Endothelial cell of umbilical vein (primary cell): ENCODE measurements at regions not wholly inside any gene's neighbourhood (a gene's known extent, or its start where the extent isn't known, plus 50 kb on each side); places are given as distances from the start of the nearest gene placed in this dataset.

Source experiments
- BruUV-seq: library from RNA; stranded (reverse); fragments of 400-500 nt; replicated peaks from 2 replicates; lab custom pipeline; 2021; lab: Mats Ljungman, UMichigan
- CTCF ChIA-PET: fragments of 300-600, 350-600 bp; sonication (Branson Sonifier 250); formaldehyde crosslinking; loops from one replicate; lab custom pipeline; 2021; ENCODE audit warnings: antibody characterized with exemption, inconsistent platforms; lab: Charles Lee
- POLR2A ChIA-PET: fragments of 300-600, 350-600 bp; sonication (Branson Sonifier 250); formaldehyde crosslinking; loops from one replicate; lab custom pipeline; 2021; ENCODE audit warnings: antibody characterized with exemption, inconsistent platforms; lab: Charles Lee
- DNase-seq: peaks from one replicate; pipeline ENCODE4 v3.0.0-alpha.2; 2011; ENCODE audit warnings: low read depth, low spot score
- FAIRE-seq: peaks from 2 replicates; lab custom pipeline; 2011; peaks lifted over from hg19 to GRCh38; lab: Jason Lieb, UNC
- H2AFZ ChIP-seq: 2 replicates; pipeline ENCODE4 v1.6.0; 2012; ENCODE audit warnings: low read depth, low read length, control low read depth, inconsistent platforms
- H3K27ac ChIP-seq: 2 replicates; pipeline ENCODE4 v1.5.1; 2011; ENCODE audit warnings: low read depth, mild to moderate bottlenecking, control low read depth, low read length, moderate library complexity; ENCODE audit not compliant: insufficient read depth
- H3K27me3 ChIP-seq, 2 experiments: 2 replicates each; pipeline versions ENCODE4 v1.6.0 to v1.6.1; 2011; ENCODE audit warnings: low read length in 2 of 2, mixed read lengths in 1 of 2; ENCODE audit not compliant: control insufficient read depth in 2 of 2, insufficient read depth in 2 of 2
- H3K36me3 ChIP-seq, 2 experiments: 2 replicates in 1 of 2; 3 replicates in 1 of 2; pipeline ENCODE4 v1.5.1; 2011; ENCODE audit warnings: low read length in 2 of 2, mild to moderate bottlenecking in 1 of 2, moderate library complexity in 1 of 2; ENCODE audit not compliant: control insufficient read depth in 2 of 2, insufficient read depth in 2 of 2; ENCODE audit errors: extremely low read depth in 1 of 2
- H3K4me1 ChIP-seq: 3 replicates; pipeline ENCODE4 v1.5.1; 2011; ENCODE audit warnings: mild to moderate bottlenecking, low read length; ENCODE audit not compliant: control insufficient read depth, insufficient read depth; ENCODE audit errors: extremely low read depth
- H3K4me2 ChIP-seq: 2 replicates; pipeline ENCODE4 v1.6.1; 2011; ENCODE audit warnings: low read length, control low read depth, mixed read lengths; ENCODE audit not compliant: insufficient read depth
- H3K4me3 ChIP-seq, 3 experiments: fragments of 200-600 bp in 1 of 3; sonication (generic), shearing (Covaris generic) in 1 of 3; replicated peaks in 1 of 3; 2 replicates each; pipeline ENCODE4 v1.5.1; 2011 to 2016; ENCODE audit warnings: control low read depth in 3 of 3, low read length in 3 of 3, mild to moderate bottlenecking in 2 of 3, inconsistent platforms in 1 of 3, low read depth in 1 of 3, moderate library complexity in 1 of 3; ENCODE audit not compliant: insufficient read depth in 1 of 3
- H3K79me2 ChIP-seq: 2 replicates; pipeline ENCODE4 v1.6.0; 2012; ENCODE audit warnings: low read length, inconsistent platforms; ENCODE audit not compliant: control insufficient read depth, insufficient read depth
- H3K9ac ChIP-seq: replicated peaks from 2 replicates; pipeline ENCODE3; 2011; ENCODE audit warnings: low read length, control low read depth; ENCODE audit not compliant: insufficient read depth; ENCODE audit errors: extremely low read depth
- H3K9me1 ChIP-seq: replicated peaks from 3 replicates; pipeline ENCODE4 v1.6.0; 2011; ENCODE audit warnings: mild to moderate bottlenecking, low read length; ENCODE audit not compliant: control insufficient read depth, insufficient read depth; ENCODE audit errors: extremely low read depth
- H3K9me3 ChIP-seq: replicated peaks from 2 replicates; pipeline ENCODE4 v1.5.1; 2012; ENCODE audit warnings: low read length, inconsistent platforms; ENCODE audit not compliant: control insufficient read depth, insufficient read depth
- H4K20me1 ChIP-seq: replicated peaks from 2 replicates; pipeline ENCODE3; 2011; ENCODE audit warnings: mild to moderate bottlenecking, low read length; ENCODE audit not compliant: control insufficient read depth, insufficient read depth; ENCODE audit errors: extremely low read depth
- CTCF ChIP-seq, 2 donors: IDR thresholded peaks; 1 replicate in 1 of 2; 2 replicates in 1 of 2; pipeline ENCODE4 v1.5.1; 2011; ENCODE audit warnings: low read length in 2 of 2, mild to moderate bottlenecking in 2 of 2, moderate library complexity in 2 of 2, control low read depth in 1 of 2, inconsistent platforms in 1 of 2, low read depth in 1 of 2; ENCODE audit not compliant: insufficient read depth in 1 of 2; ENCODE audit errors: extremely low read depth in 1 of 2
- EZH2 ChIP-seq: IDR thresholded peaks from 2 replicates; pipeline ENCODE4 v1.6.1; 2012; ENCODE audit warnings: borderline replicate concordance, low read depth, mild to moderate bottlenecking, moderate library complexity, low read length, inconsistent platforms; ENCODE audit not compliant: severe bottlenecking
- FOS ChIP-seq: IDR thresholded peaks from 2 replicates; pipeline ENCODE4 v1.6.1; 2011; ENCODE audit warnings: mild to moderate bottlenecking, low read length, moderate library complexity, borderline replicate concordance; ENCODE audit not compliant: insufficient read depth
- GATA2 ChIP-seq: IDR thresholded peaks from 2 replicates; pipeline ENCODE4 v1.7.0; 2011; ENCODE audit warnings: low read depth, mild to moderate bottlenecking, moderate library complexity, mixed read lengths, low read length; ENCODE audit not compliant: insufficient read length, insufficient read depth
- JUN ChIP-seq: IDR thresholded peaks from 2 replicates; pipeline ENCODE4 v1.6.1; 2011; ENCODE audit warnings: borderline replicate concordance, low read depth; ENCODE audit not compliant: insufficient read length, insufficient read depth
- MAX ChIP-seq: IDR thresholded peaks from 2 replicates; pipeline ENCODE4 v1.6.1; 2011; ENCODE audit not compliant: insufficient read depth, insufficient read length
- MYC ChIP-seq: IDR thresholded peaks from one replicate; pipeline ENCODE4 v1.6.1; 2011; ENCODE audit warnings: mild to moderate bottlenecking, low read depth, low read length
- POLR2A ChIP-seq: IDR thresholded peaks from 2 replicates; pipeline ENCODE4 v1.6.1; 2012; ENCODE audit warnings: low read depth, mild to moderate bottlenecking, control low read depth, low read length
- POLR2AphosphoS5 ChIP-seq: IDR thresholded peaks from 2 replicates; pipeline ENCODE4 v1.6.1; 2012; ENCODE audit warnings: low read depth, mild to moderate bottlenecking, control low read depth, low read length, moderate library complexity; ENCODE audit not compliant: insufficient read depth
- dilution Hi-C: fragments of 300-500 bp; cut with MboI; formaldehyde crosslinking; loops from one replicate; pipeline ENCODE4 v1.15.0; 2019; ENCODE audit warnings: low sequenced_read_pairs; ENCODE audit not compliant: extremely low pct_ligation_motif_present
- intact Hi-C: fragments of 100-400 bp; cut with micrococcal nuclease; formaldehyde crosslinking; loops from one replicate; pipeline ENCODE4 v1.10.0; 2022

GRCh38 chr4:163949976-163950601 lies 455.6 kb downstream of the TMA16 start:
- dilution Hi-C loops: no loop called here
- H3K9me1 ChIP-seq: no peaks in the 10 kb centered on the region
- no peak for FAIRE-seq
- no peak overlapping the region for H2AFZ ChIP-seq
- H3K27ac ChIP-seq: no peak overlapping the region
- intact Hi-C loops: no loop called here
- no TSS peak for BruUV-seq
- no peaks in the 10 kb centered on the region for H3K36me3 ChIP-seq
- no peak for DNase-seq
- no peak overlapping the region for H3K4me2 ChIP-seq
- TF ChIP-seq EZH2 (no peak), MYC (no peak), CTCF (IDR thresholded peaks at IDR 0.05; ENCODE audit: extremely low read depth in 1 of 2, insufficient read depth in 1 of 2, low read depth in 1 of 2, low read length in 2 of 2) (no peak), GATA2 (no peak), POLR2AphosphoS5 (no peak)
- no peaks in the 10 kb centered on the region for H4K20me1 ChIP-seq
- H3K9ac ChIP-seq: no peak overlapping the region
- POLR2A ChIA-PET: no interaction called here
- H3K9me3 ChIP-seq: no peaks in the 10 kb centered on the region
- H3K4me1 ChIP-seq: no peaks in the 10 kb centered on the region
- H3K79me2 ChIP-seq: no peaks in the 10 kb centered on the region
- CTCF ChIA-PET: no interaction called here
- no peak overlapping the region for H3K4me3 ChIP-seq
- H3K27me3 ChIP-seq: no peaks in the 10 kb centered on the region

GRCh38 chr4:163955288-163955687 lies 460.8 kb downstream of the TMA16 start:
- Histone ChIP-seq H3K36me3 (no peaks in the 10 kb centered on the region), H3K9me3 (peaks cover 1% of the 10 kb centered on the region), H3K27me3 (no peaks in the 10 kb centered on the region), H3K9me1 (no peaks in the 10 kb centered on the region), H3K4me1 (no peaks in the 10 kb centered on the region), H4K20me1 (no peaks in the 10 kb centered on the region), H3K4me2 (no peak overlapping the region), H3K9ac (no peak overlapping the region), H3K79me2 (no peaks in the 10 kb centered on the region), H3K27ac (no peak overlapping the region), H3K4me3 (no peak overlapping the region), H2AFZ (no peak overlapping the region)
- dilution Hi-C loops: no loop called here
- intact Hi-C loops: no loop called here
- ChIA-PET CTCF (no interaction called here), POLR2A (no interaction called here)
- FAIRE-seq: no peak
- TF ChIP-seq MAX: no peak
- no peak for TF ChIP-seq MYC
- TF ChIP-seq EZH2: no peak
- TF ChIP-seq CTCF (IDR thresholded peaks at IDR 0.05; ENCODE audit: extremely low read depth in 1 of 2, insufficient read depth in 1 of 2, low read depth in 1 of 2, low read length in 2 of 2): no peak
- no peak for TF ChIP-seq POLR2AphosphoS5
- no peak for TF ChIP-seq JUN
- no peak for TF ChIP-seq POLR2A
- TF ChIP-seq FOS: no peak
- TF ChIP-seq GATA2: no peak
- no TSS peak for BruUV-seq
- DNase-seq: no peak
